H1 (cell line): ENCODE measurements at regions not wholly inside any gene's neighbourhood (a gene's known extent, or its start where the extent isn't known, plus 50 kb on each side); places are given as distances from the start of the nearest gene placed in this dataset.

Source experiments
- TF ChIP-seq, protein P1 (sequence below): fragments of 300-600 bp; sonication (generic); IDR thresholded peaks from 2 replicates; pipeline ENCODE4 v1.7.1; 2012; ENCODE audit warnings: low read length, moderate library complexity, mild to moderate bottlenecking, inconsistent platforms; ENCODE audit not compliant: insufficient replicate concordance

DNA sequence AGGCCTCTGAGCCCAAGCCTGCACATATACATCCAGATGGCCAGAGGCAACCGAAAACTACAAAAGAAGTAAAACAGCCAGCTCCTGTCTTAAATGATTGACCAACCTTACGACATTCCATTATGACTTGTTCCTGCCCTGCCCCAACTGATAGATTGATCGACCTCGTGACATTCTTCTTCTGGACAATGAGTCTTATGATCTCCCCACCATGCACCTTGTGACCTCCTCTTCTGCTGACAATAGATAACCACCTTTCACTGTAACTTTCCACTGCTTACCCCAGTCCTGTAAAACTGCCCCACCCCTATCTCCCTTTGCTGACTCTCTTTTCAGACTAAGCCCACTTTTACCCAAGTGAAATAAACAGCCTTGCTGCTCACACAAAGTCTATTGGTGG lies 670.0 kb upstream of the PKDCC start (continued):
- TF ChIP-seq, protein P1, sequence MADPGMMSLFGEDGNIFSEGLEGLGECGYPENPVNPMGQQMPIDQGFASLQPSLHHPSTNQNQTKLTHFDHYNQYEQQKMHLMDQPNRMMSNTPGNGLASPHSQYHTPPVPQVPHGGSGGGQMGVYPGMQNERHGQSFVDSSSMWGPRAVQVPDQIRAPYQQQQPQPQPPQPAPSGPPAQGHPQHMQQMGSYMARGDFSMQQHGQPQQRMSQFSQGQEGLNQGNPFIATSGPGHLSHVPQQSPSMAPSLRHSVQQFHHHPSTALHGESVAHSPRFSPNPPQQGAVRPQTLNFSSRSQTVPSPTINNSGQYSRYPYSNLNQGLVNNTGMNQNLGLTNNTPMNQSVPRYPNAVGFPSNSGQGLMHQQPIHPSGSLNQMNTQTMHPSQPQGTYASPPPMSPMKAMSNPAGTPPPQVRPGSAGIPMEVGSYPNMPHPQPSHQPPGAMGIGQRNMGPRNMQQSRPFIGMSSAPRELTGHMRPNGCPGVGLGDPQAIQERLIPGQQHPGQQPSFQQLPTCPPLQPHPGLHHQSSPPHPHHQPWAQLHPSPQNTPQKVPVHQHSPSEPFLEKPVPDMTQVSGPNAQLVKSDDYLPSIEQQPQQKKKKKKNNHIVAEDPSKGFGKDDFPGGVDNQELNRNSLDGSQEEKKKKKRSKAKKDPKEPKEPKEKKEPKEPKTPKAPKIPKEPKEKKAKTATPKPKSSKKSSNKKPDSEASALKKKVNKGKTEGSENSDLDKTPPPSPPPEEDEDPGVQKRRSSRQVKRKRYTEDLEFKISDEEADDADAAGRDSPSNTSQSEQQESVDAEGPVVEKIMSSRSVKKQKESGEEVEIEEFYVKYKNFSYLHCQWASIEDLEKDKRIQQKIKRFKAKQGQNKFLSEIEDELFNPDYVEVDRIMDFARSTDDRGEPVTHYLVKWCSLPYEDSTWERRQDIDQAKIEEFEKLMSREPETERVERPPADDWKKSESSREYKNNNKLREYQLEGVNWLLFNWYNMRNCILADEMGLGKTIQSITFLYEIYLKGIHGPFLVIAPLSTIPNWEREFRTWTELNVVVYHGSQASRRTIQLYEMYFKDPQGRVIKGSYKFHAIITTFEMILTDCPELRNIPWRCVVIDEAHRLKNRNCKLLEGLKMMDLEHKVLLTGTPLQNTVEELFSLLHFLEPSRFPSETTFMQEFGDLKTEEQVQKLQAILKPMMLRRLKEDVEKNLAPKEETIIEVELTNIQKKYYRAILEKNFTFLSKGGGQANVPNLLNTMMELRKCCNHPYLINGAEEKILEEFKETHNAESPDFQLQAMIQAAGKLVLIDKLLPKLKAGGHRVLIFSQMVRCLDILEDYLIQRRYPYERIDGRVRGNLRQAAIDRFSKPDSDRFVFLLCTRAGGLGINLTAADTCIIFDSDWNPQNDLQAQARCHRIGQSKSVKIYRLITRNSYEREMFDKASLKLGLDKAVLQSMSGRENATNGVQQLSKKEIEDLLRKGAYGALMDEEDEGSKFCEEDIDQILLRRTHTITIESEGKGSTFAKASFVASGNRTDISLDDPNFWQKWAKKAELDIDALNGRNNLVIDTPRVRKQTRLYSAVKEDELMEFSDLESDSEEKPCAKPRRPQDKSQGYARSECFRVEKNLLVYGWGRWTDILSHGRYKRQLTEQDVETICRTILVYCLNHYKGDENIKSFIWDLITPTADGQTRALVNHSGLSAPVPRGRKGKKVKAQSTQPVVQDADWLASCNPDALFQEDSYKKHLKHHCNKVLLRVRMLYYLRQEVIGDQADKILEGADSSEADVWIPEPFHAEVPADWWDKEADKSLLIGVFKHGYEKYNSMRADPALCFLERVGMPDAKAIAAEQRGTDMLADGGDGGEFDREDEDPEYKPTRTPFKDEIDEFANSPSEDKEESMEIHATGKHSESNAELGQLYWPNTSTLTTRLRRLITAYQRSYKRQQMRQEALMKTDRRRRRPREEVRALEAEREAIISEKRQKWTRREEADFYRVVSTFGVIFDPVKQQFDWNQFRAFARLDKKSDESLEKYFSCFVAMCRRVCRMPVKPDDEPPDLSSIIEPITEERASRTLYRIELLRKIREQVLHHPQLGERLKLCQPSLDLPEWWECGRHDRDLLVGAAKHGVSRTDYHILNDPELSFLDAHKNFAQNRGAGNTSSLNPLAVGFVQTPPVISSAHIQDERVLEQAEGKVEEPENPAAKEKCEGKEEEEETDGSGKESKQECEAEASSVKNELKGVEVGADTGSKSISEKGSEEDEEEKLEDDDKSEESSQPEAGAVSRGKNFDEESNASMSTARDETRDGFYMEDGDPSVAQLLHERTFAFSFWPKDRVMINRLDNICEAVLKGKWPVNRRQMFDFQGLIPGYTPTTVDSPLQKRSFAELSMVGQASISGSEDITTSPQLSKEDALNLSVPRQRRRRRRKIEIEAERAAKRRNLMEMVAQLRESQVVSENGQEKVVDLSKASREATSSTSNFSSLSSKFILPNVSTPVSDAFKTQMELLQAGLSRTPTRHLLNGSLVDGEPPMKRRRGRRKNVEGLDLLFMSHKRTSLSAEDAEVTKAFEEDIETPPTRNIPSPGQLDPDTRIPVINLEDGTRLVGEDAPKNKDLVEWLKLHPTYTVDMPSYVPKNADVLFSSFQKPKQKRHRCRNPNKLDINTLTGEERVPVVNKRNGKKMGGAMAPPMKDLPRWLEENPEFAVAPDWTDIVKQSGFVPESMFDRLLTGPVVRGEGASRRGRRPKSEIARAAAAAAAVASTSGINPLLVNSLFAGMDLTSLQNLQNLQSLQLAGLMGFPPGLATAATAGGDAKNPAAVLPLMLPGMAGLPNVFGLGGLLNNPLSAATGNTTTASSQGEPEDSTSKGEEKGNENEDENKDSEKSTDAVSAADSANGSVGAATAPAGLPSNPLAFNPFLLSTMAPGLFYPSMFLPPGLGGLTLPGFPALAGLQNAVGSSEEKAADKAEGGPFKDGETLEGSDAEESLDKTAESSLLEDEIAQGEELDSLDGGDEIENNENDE: no peak
